NCI-H748 (cell line): ENCODE measurements at regions not wholly inside any gene's neighbourhood (a gene's known extent, or its start where the extent isn't known, plus 50 kb on each side); places are given as distances from the start of the nearest gene placed in this dataset.

Experiments
- DNase-seq: peaks from one replicate; lab custom pipeline; 2025; ENCODE audit not compliant: unreplicated experiment; lab: John Stamatoyannopoulos, UW

- no peak for DNase-seq
These were observed 549.5 kb downstream of the C4orf33 start for GRCh38 chr4:129645461-129645860.

GRCh38 chr4:129668092-129668491 is 572.1 kb downstream of the C4orf33 start:
- DNase-seq, result no peak

- no peak for DNase-seq
These were observed 577.0 kb downstream of the C4orf33 start for GRCh38 chr4:129672941-129673340.

- no peak for DNase-seq
These were observed 579.1 kb downstream of the C4orf33 start for GRCh38 chr4:129675036-129675435.

- no peak for DNase-seq
These were observed 581.0 kb downstream of the C4orf33 start for GRCh38 chr4:129676934-129677333.

- no peak for DNase-seq
These were observed 586.6 kb downstream of the C4orf33 start for GRCh38 chr4:129682586-129682985.

GRCh38 chr4:129707949-129708348 is 612.0 kb downstream of the C4orf33 start:
- DNase-seq, result no peak

- no peak for DNase-seq
These were observed 612.8 kb downstream of the C4orf33 start for GRCh38 chr4:129708784-129709183.

GRCh38 chr4:129738175-129738574 is 642.2 kb downstream of the C4orf33 start:
- DNase-seq, result no peak

- DNase-seq, result no peak
These were observed 651.8 kb downstream of the C4orf33 start for GRCh38 chr4:129747756-129748155.

- no peak for DNase-seq
These were observed 653.0 kb downstream of the C4orf33 start for GRCh38 chr4:129748991-129749390.

- DNase-seq, result no peak
These were observed 655.7 kb downstream of the C4orf33 start for GRCh38 chr4:129751646-129752045.

- no peak for DNase-seq
These were observed 687.6 kb downstream of the C4orf33 start for GRCh38 chr4:129783596-129783995.

- DNase-seq, result peak; percentile 2
These were observed 692.5 kb downstream of the C4orf33 start for GRCh38 chr4:129788486-129788885.

GRCh38 chr4:129804461-129804981 is 708.6 kb downstream of the C4orf33 start:
- peak; percentile 52 for DNase-seq

GRCh38 chr4:129806986-129807385 is 711.0 kb downstream of the C4orf33 start:
- DNase-seq, result no peak

GRCh38 chr4:129808242-129808641 is 712.3 kb downstream of the C4orf33 start:
- no peak for DNase-seq

- no peak for DNase-seq
These were observed 725.1 kb downstream of the C4orf33 start for GRCh38 chr4:129821073-129821472.

- no peak for DNase-seq
These were observed 726.0 kb downstream of the C4orf33 start for GRCh38 chr4:129821963-129822362.

GRCh38 chr4:129822701-129823100 is 726.7 kb downstream of the C4orf33 start:
- peak; percentile 70 for DNase-seq

GRCh38 chr4:129823105-129823504 is 727.2 kb downstream of the C4orf33 start:
- no peak for DNase-seq

GRCh38 chr4:129829373-129829772 is 733.4 kb downstream of the C4orf33 start:
- DNase-seq, result no peak

- DNase-seq, result no peak
These were observed 743.7 kb downstream of the C4orf33 start for GRCh38 chr4:129839687-129840086.

- no peak for DNase-seq
These were observed 746.1 kb downstream of the C4orf33 start for GRCh38 chr4:129842096-129842495.
